Spleen (tissue), 7 donors: ENCODE measurements at regions not wholly inside any gene's neighbourhood (a gene's known extent, or its start where the extent isn't known, plus 50 kb on each side); places are given as distances from the start of the nearest gene placed in this dataset.

Experiments used
- POLR2A ChIP-seq, 3 donors: fragments of 450-650 bp; IDR thresholded peaks; one replicate each; pipeline ENCODE4 v1.5.1; 2017; ENCODE audit warnings: antibody characterized with exemption in 3 of 3, mild to moderate bottlenecking in 1 of 3
- TF ChIP-seq, protein P1 (sequence below), 11 experiments: fragments of 200-600 bp in 7 of 11; fragments of 450-650 bp in 4 of 11; sonication (generic) in 4 of 11; IDR thresholded peaks in 8 of 11; conservative IDR thresholded peaks in 3 of 11; 1 replicate in 7 of 11; 2 replicates in 4 of 11; pipeline versions ENCODE4 v1.4.0 to v1.8.0; 2016 to 2021; ENCODE audit warnings: antibody characterized with exemption in 11 of 11, inconsistent platforms in 4 of 11, mild to moderate bottlenecking in 1 of 11
- donor health status: DM: no; HTN: no; CAD: no; lungs with moderate emphysema.
- donor health status: DM: no; HTN: no; CAD: no.
- donor health status: DM: no; HTN: no; CAD: no.

- TF ChIP-seq, protein P1, sequence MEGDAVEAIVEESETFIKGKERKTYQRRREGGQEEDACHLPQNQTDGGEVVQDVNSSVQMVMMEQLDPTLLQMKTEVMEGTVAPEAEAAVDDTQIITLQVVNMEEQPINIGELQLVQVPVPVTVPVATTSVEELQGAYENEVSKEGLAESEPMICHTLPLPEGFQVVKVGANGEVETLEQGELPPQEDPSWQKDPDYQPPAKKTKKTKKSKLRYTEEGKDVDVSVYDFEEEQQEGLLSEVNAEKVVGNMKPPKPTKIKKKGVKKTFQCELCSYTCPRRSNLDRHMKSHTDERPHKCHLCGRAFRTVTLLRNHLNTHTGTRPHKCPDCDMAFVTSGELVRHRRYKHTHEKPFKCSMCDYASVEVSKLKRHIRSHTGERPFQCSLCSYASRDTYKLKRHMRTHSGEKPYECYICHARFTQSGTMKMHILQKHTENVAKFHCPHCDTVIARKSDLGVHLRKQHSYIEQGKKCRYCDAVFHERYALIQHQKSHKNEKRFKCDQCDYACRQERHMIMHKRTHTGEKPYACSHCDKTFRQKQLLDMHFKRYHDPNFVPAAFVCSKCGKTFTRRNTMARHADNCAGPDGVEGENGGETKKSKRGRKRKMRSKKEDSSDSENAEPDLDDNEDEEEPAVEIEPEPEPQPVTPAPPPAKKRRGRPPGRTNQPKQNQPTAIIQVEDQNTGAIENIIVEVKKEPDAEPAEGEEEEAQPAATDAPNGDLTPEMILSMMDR (IDR thresholded peaks at IDR 0.05 in 8 of 11, conservative IDR thresholded peaks at IDR 0.05 in 3 of 11) = no peak
- TF ChIP-seq POLR2A (IDR thresholded peaks at IDR 0.05) = no peak
Measured at GRCh38 chr2:7524195-7524594, 607.0 kb downstream of the RNF144A start.
